ENCODE measurements at regions not wholly inside any gene's neighbourhood (a gene's known extent, or its start where the extent isn't known, plus 50 kb on each side); places are given as distances from the start of the nearest gene placed in this dataset.

DNA sequence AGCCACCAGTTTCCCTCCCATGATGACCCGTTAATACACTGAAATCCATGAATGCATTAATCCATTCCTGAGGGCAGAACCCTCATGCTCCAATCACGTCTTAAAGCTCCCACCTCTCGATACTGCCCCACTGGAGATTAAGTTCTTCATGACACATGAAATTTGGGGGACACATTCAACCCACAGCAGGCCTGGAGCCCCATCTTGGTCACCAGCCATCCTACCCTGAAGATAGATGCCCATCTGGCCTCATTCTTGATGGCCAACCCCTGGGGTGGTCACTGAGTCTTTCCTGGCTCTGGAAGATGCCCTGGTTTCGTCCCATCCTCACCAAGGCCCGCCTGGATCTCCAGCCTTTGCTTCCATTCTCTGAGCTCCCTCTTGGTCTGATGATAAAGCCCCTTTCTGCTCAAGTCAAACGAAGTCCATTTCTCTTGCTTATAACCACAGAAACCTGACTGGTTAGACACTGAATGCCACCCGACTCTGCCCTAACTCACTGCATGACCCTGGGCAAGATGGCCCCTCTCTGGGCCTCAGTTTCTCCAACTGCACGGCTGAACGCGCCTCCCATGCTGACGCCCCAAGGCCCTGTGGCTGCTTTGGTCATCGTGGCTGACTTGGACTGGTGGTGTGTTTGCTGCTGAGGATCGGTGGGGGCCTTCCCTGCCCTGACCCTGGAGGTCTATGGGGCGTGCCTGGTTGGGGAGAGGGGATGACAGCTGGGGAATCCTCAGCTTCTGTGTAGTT is 138.4 kb upstream of the IER5L start:
- H3K4me3 ChIP-seq (ENCODE audit: low read depth, low read length), result no peak overlapping the region
- TF ChIP-seq, protein P1, sequence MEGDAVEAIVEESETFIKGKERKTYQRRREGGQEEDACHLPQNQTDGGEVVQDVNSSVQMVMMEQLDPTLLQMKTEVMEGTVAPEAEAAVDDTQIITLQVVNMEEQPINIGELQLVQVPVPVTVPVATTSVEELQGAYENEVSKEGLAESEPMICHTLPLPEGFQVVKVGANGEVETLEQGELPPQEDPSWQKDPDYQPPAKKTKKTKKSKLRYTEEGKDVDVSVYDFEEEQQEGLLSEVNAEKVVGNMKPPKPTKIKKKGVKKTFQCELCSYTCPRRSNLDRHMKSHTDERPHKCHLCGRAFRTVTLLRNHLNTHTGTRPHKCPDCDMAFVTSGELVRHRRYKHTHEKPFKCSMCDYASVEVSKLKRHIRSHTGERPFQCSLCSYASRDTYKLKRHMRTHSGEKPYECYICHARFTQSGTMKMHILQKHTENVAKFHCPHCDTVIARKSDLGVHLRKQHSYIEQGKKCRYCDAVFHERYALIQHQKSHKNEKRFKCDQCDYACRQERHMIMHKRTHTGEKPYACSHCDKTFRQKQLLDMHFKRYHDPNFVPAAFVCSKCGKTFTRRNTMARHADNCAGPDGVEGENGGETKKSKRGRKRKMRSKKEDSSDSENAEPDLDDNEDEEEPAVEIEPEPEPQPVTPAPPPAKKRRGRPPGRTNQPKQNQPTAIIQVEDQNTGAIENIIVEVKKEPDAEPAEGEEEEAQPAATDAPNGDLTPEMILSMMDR (IDR thresholded peaks at IDR 0.05; ENCODE audit: borderline replicate concordance, insufficient read depth, low read depth, low read length), result no peak

DNA sequence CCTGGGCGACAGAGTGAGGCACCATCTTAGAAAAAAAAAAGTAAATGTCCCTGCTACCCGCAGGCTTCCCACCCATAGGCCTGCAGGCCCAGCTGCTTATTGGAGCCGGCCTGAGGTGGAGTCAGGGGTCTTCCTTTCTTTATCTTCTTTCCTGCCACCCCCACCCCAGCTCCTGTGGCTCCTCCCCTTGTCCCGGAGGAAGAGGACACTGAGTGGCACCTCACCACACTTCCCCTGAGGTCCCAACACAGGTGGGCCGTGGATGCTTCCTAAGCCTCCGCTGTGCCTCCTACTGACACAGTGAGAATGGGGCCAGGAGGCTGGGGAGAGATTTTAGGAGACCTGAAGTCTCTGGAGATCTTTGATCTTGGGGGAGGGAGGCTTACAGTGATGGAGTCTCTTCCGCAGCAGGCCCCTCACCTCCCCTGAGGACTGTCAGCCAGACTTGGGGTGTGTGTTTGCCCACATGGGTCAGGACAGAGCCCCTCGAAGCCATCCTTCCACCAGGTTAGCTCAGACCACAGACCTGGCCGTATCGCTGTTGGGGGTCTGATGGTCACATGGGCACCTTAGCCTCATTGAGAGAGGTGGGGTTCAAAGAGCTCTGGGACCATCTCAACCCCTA is 135.4 kb upstream of the IER5L start:
- TF ChIP-seq, protein P1 (IDR thresholded peaks at IDR 0.05; ENCODE audit: borderline replicate concordance, insufficient read depth, low read depth, low read length), result no peak
- H3K4me3 ChIP-seq (ENCODE audit: low read depth, low read length), result no peak overlapping the region

DNA sequence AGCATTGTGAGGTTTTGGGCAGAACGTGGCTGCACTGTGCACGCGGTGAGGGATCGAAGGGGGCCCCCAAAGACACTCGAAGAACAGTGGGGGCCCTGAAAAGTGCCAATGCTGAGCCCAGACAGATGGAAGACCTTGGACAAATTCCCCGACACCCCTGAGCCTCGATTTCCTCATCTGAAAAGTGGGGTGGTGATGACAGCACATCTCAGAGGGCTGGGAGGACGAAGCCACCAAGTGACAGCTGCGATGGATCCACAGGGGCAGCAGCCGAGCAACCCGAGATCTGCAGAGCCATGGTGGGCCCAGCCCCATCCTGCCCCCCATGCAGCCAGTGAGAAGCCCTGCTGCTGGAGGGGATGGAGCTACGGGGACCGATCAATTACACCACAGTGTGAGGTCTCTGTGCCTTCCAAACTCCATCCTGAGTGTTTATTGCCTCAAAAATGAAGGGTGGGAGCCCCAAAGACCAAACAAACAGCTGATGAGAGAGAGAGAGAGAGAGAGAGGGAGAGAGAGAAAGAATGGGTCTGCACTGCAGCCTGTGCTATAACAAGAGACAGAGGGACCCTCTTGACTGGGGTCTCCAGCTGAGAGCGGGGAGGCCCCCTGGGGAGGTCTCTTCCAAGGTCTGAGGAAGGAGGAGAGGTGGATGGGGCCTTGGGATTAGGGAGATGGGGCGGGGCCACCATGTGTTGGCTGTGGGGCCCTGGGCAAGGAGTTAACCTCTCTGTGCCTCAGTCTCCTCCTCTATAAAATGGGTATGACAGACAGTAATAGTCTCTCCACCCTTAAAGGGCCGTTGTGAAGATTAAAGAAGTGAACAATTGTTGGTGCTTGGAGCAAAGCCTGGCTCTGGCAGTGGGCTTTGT is 134.4 kb upstream of the IER5L start:
- TF ChIP-seq, protein P1 (IDR thresholded peaks at IDR 0.05; ENCODE audit: borderline replicate concordance, insufficient read depth, low read depth, low read length), result no peak
- H3K4me3 ChIP-seq (ENCODE audit: low read depth, low read length), result no peak overlapping the region

DNA sequence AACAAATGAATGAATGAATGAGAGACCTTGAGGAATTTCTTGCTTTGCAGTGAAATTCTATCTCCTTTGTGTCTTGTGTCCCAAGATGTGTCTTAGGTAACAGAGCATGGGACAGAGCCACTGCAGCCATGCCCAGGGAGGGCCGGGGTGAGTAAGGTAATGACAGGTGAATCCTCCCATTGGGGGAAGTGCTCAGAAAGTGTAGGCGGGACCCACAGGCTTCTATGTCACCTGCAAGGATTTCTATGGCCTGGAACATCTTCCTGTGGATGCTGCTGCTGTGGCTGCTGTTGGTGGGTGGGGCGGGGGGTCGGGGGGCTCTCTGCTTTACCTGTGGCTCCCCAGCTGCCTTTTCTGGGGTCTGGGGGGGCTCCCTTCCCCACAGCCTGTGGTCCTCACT is 133.6 kb upstream of the IER5L start:
- TF ChIP-seq, protein P1 (IDR thresholded peaks at IDR 0.05; ENCODE audit: borderline replicate concordance, insufficient read depth, low read depth, low read length), result no peak

DNA sequence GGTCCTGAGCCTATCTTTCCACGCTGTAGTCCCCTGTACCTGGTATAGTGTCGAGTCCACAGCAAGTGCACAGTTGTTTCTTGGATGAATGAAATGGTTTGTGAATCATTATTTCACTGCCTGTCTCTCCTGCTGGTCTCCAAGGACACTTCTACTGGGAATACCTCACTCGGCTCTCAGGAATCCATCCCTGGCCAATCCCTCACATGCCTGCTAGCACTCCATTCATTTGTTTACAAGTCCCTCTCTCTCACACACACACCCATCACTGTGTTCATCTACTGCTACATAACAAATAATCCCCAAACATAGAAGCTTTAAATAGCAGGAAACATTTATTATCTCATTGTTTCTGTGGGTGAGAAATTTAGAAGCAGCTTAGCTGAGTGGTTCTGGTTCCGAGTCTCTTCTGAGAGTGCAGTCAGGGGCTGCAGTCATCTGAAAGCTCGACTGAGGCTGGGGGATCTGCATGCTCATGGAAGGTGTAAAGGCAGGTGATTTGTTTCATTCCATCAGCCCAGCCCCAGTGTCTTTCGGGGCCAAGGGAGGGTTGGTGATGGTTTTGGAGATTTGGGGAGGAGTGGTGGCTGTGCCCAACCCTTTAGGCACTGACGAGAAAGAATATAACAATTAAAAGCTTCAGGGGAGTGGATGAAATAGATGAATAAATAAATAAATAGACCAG is 132.7 kb upstream of the IER5L start:
- TF ChIP-seq, protein P1 (IDR thresholded peaks at IDR 0.05; ENCODE audit: borderline replicate concordance, insufficient read depth, low read depth, low read length), result no peak
- no peak overlapping the region for H3K4me3 ChIP-seq (ENCODE audit: low read depth, low read length)

More for the DNA sequence above, 133.6 kb upstream of the IER5L start:
- H3K4me3 ChIP-seq (ENCODE audit: low read depth, low read length), result no peak overlapping the region

DNA sequence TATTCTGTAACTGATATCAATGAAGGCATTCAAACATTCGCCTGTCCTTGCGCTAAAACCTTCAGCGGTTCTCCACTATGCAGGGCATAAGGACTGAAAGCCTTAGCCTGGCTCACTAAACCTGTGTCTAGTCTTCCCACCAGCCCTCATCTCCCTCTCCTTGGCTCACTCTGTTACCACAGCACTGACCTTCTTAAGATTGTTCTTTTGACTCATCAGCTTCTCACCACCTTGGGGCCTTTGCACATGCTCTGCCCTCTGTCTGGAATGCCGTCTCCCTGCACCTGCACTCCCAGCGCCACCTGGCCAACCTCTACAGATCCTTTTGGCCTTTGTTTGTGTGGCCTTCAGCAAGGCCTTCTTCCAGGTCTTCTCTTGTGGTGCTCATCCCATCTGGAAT is 131.8 kb upstream of the IER5L start:
- TF ChIP-seq, protein P1 (IDR thresholded peaks at IDR 0.05; ENCODE audit: borderline replicate concordance, insufficient read depth, low read depth, low read length), result no peak
- no peak overlapping the region for H3K4me3 ChIP-seq (ENCODE audit: low read depth, low read length)
